Erythroblast (primary cell): ENCODE measurements at regions not wholly inside any gene's neighbourhood (a gene's known extent, or its start where the extent isn't known, plus 50 kb on each side); places are given as distances from the start of the nearest gene placed in this dataset.

Experiments used
- GATA1 ChIP-seq: IDR thresholded peaks from 2 replicates; pipeline ENCODE4 v1.6.1; 2011; ENCODE audit warnings: low read depth, mild to moderate bottlenecking, control low read depth, low read length, moderate library complexity
- POLR2A ChIP-seq: IDR thresholded peaks from 2 replicates; pipeline ENCODE4 v1.6.1; 2011; ENCODE audit warnings: mild to moderate bottlenecking, low read length

DNA sequence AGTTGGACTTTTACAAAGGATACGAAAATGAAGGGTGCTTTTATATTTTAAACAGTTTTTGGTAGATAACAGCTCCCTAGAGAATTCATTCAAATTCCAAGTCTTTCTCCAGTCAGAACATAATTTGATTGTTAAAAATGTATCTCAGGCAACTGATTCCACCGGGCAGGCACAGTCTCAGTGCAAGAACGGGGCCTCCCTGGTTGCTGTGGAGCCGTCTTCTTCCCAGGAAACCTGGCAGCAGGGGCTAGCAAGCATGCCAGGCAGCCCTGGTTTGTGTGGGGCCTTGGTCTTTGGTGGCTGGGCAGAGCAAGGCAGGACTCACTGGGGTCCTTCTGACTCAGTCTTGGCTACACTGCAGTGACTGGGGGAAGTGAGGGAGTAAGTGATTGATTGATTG is 143.5 kb downstream of the NXNL2 start:
- TF ChIP-seq POLR2A (no peak), GATA1 (no peak)
